ENCODE measurements at regions not wholly inside any gene's neighbourhood (a gene's known extent, or its start where the extent isn't known, plus 50 kb on each side); places are given as distances from the start of the nearest gene placed in this dataset.

DNA sequence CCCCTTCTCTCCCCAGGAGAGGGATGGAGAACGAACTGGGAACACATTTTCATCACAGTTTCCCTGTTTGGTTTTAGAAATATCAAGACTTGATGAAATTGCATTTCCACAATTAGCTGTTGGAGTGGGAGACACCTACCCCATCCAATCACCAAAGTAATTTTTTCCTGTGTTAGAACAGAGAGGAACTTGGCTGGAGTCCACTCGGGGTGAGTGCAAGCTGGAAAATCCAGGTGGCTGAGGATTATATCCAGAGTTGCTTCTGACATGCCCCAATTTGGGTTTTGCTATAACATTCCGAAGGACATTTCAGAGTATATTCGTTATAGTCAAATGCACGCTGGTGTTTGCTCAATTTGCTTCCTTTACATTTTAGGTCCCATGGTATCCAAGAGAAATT is 231.8 kb downstream of the C16orf95 start:
- no peak overlapping the region for H3K27ac ChIP-seq
- no peak for ATAC-seq (ENCODE audit: insufficient number of reproducible peaks, low FRiP score, low read depth)
- no peaks in the 10 kb centered on the region for H3K36me3 ChIP-seq
- DNase-seq (ENCODE audit: low spot score), result no peak
- H3K4me1 ChIP-seq (ENCODE audit: control insufficient read depth in 1 of 2, low read depth in 2 of 2), result no peaks in the 10 kb centered on the region
- H3K9me3 ChIP-seq, result peaks cover 8% of the 10 kb centered on the region
- H3K27me3 ChIP-seq (replicated peaks; ENCODE audit: insufficient read depth), result no peaks in the 10 kb centered on the region
- H3K4me3 ChIP-seq, result no peak overlapping the region
- TF ChIP-seq, protein P1, sequence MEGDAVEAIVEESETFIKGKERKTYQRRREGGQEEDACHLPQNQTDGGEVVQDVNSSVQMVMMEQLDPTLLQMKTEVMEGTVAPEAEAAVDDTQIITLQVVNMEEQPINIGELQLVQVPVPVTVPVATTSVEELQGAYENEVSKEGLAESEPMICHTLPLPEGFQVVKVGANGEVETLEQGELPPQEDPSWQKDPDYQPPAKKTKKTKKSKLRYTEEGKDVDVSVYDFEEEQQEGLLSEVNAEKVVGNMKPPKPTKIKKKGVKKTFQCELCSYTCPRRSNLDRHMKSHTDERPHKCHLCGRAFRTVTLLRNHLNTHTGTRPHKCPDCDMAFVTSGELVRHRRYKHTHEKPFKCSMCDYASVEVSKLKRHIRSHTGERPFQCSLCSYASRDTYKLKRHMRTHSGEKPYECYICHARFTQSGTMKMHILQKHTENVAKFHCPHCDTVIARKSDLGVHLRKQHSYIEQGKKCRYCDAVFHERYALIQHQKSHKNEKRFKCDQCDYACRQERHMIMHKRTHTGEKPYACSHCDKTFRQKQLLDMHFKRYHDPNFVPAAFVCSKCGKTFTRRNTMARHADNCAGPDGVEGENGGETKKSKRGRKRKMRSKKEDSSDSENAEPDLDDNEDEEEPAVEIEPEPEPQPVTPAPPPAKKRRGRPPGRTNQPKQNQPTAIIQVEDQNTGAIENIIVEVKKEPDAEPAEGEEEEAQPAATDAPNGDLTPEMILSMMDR (IDR thresholded peaks at IDR 0.05), result no peak

DNA sequence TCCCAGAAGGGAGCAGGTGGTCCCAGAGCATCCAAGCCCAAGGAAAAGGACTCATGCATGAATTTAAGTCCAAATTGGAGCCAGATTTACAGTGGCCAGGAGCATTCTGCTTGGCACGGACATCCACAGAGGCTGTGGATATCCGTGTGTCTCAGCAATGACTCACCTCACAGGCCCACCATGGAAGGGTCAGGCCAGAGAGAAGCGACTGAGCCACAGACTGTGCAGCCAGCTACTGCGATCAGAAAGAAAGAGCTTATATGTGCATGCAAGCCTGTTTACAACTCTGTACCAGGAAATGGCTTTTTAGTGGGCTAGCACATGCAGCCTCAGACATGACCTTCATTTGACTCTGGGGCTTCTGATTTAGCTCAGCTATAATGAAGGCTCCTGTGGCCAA is 231.0 kb downstream of the C16orf95 start:
- TF ChIP-seq, protein P1 (IDR thresholded peaks at IDR 0.05), result no peak
- Histone ChIP-seq H3K9me3 (peaks cover 2% of the 10 kb centered on the region), H3K27me3 (replicated peaks; ENCODE audit: insufficient read depth) (no peaks in the 10 kb centered on the region), H3K4me1 (ENCODE audit: control insufficient read depth in 1 of 2, low read depth in 2 of 2) (no peaks in the 10 kb centered on the region), H3K36me3 (no peaks in the 10 kb centered on the region), H3K4me3 (no peak overlapping the region), H3K27ac (no peak overlapping the region)
- DNase-seq (ENCODE audit: low spot score), result no peak
- ATAC-seq (ENCODE audit: insufficient number of reproducible peaks, low FRiP score, low read depth), result no peak

DNA sequence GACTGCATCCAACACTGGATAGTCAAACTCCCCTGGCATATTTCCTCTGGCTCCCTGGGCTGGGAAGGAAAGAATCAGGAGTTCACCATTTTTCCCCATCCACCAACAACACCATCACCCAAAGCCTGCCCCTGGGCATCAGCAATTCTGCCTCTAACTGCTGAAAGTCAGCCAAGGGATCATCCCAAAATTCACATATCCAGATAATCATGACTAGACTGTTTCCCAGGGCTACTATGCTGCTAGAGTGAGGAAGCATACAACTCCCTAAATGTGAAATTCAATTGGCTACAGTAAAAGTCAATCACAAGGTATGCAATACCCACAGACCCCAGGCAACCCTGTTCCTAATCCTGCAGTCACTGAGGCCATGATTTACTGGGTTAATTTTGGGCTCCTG is 230.6 kb downstream of the C16orf95 start:
- Histone ChIP-seq H3K27me3 (replicated peaks; ENCODE audit: insufficient read depth) (no peaks in the 10 kb centered on the region), H3K36me3 (no peaks in the 10 kb centered on the region), H3K9me3 (no peaks in the 10 kb centered on the region), H3K27ac (no peak overlapping the region), H3K4me3 (no peak overlapping the region), H3K4me1 (ENCODE audit: control insufficient read depth in 1 of 2, low read depth in 2 of 2) (no peaks in the 10 kb centered on the region)
- TF ChIP-seq, protein P1 (IDR thresholded peaks at IDR 0.05), result no peak
- DNase-seq (ENCODE audit: low spot score) (no peak), ATAC-seq (ENCODE audit: insufficient number of reproducible peaks, low FRiP score, low read depth) (no peak)

DNA sequence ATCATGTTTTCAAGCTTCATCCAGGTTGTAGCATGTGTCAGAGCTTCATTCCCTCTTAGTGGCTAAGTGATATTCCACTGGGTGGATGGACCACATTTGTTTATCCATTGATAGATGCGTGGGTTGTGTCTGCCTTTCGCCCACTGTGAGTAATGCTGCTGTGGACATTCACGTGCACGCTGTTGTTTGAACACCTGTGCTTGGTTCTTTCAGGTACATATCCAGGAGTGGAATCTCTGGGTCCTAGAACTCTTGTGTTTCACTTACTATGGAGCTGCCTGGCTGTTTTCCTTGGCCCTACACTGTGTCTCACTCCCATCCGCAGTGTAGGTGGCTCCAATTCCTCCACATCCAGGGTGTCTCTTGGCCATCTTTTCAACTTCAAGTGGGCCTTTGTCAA is 224.2 kb downstream of the C16orf95 start:
- DNase-seq (ENCODE audit: low spot score) (no peak), ATAC-seq (ENCODE audit: insufficient number of reproducible peaks, low FRiP score, low read depth) (no peak)
- no peak overlapping the region for H3K4me3 ChIP-seq
- H3K9me3 ChIP-seq, result no peaks in the 10 kb centered on the region
- no peaks in the 10 kb centered on the region for H3K36me3 ChIP-seq
- H3K27ac ChIP-seq, result no peak overlapping the region
- no peaks in the 10 kb centered on the region for H3K4me1 ChIP-seq (ENCODE audit: control insufficient read depth in 1 of 2, low read depth in 2 of 2)
- TF ChIP-seq, protein P1 (IDR thresholded peaks at IDR 0.05), result no peak
- H3K27me3 ChIP-seq (replicated peaks; ENCODE audit: insufficient read depth), result no peaks in the 10 kb centered on the region

DNA sequence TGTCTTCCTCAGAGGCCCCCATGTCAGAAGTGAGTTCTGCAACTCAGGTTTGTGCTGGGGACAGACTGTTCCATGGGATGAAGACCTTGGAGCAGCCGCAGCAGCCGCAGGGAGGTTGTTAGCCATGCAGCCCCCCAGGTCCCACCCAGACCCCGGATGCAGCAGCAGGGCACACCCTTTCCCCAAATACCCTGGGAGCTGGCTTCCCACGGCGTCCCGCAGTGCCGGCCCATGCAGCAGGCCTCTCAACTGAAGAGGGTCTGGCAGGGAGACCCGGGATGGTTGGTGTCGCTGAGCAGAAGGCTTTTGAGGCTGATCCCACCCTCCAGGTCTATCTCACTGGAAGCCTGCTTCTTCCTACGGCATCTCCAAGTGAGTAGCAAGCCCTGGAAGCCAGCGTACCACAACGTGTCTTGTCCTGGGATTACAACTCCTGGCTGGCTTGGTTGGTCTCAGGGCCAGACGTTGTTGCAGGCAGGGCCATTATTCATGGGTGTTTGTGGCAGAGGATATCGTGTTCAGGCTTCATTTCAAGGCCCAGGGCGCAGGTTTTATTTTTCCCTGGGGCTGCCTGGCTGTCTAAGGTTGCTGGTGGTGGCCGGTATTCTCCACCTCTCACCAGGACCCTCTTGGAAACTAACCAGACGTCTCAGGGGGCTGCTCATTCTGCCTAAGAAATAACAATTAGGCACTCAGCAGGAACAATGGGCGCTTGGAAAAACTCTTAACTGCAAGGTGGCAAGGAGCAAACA is 223.2 kb downstream of the C16orf95 start:
- no peaks in the 10 kb centered on the region for H3K9me3 ChIP-seq
- DNase-seq (ENCODE audit: low spot score) (no peak), ATAC-seq (ENCODE audit: insufficient number of reproducible peaks, low FRiP score, low read depth) (no peak)
- no peaks in the 10 kb centered on the region for H3K4me1 ChIP-seq (ENCODE audit: control insufficient read depth in 1 of 2, low read depth in 2 of 2)
- no peaks in the 10 kb centered on the region for H3K27me3 ChIP-seq (replicated peaks; ENCODE audit: insufficient read depth)
- no peak overlapping the region for H3K27ac ChIP-seq
- H3K36me3 ChIP-seq, result no peaks in the 10 kb centered on the region
- H3K4me3 ChIP-seq, result no peak overlapping the region
- TF ChIP-seq, protein P1 (IDR thresholded peaks at IDR 0.05), result no peak

Measured in thoracic aorta (tissue), 2 donors.